ENCODE measurements at regions not wholly inside any gene's neighbourhood (a gene's known extent, or its start where the extent isn't known, plus 50 kb on each side); places are given as distances from the start of the nearest gene placed in this dataset.

GRCh38 chr20:12177657-12178293 is 260.1 kb downstream of the BTBD3 start:
- Mint-ChIP-seq H3K27me3 (no peaks in the 10 kb centered on the region), H3K4me1 (no peaks in the 10 kb centered on the region), H3K9me3 (peaks cover 0 to 23% (median 6%) of the 10 kb centered on the region in 8 donors), H3K36me3 (no peaks in the 10 kb centered on the region), H3K4me3 (no peak overlapping the region), H3K27ac (no peak overlapping the region)
- H3K9me3 ChIP-seq (ENCODE audit: control insufficient read depth in 1 of 2, low read length in 2 of 2), result no peaks in the 10 kb centered on the region
- intact Hi-C loops (cut with micrococcal nuclease), result no loop called here
- CTCF ChIA-PET (ENCODE audit: partially characterized antibody), result no interaction called here
- POLR2A ChIA-PET (ENCODE audit: partially characterized antibody), result no interaction called here
- no peaks in the 10 kb centered on the region for H3K27me3 ChIP-seq (ENCODE audit: insufficient read depth, low read length)
- H3K27ac ChIP-seq (ENCODE audit: low read depth, low read length), result no peak overlapping the region
- no peaks in the 10 kb centered on the region for H3K4me1 ChIP-seq (ENCODE audit: insufficient read depth, low read length)
- DNase-seq, result no peak
- no peaks in the 10 kb centered on the region for H3K36me3 ChIP-seq (ENCODE audit: insufficient read depth, low read length)
- no peak overlapping the region for H3K4me3 ChIP-seq (ENCODE audit: low read length in 2 of 2)

GRCh38 chr20:12179692-12180091 is 262.0 kb downstream of the BTBD3 start:
- Mint-ChIP-seq H3K27me3 (no peaks in the 10 kb centered on the region), H3K4me3 (no peak overlapping the region), H3K27ac (no peak overlapping the region), H3K4me1 (no peaks in the 10 kb centered on the region), H3K9me3 (peaks cover 0 to 19% (median 8%) of the 10 kb centered on the region in 8 donors), H3K36me3 (no peaks in the 10 kb centered on the region)
- Histone ChIP-seq H3K9me3 (ENCODE audit: control insufficient read depth in 1 of 2, low read length in 2 of 2) (no peaks in the 10 kb centered on the region), H3K4me1 (ENCODE audit: insufficient read depth, low read length) (no peaks in the 10 kb centered on the region), H3K36me3 (ENCODE audit: insufficient read depth, low read length) (no peaks in the 10 kb centered on the region), H3K27ac (ENCODE audit: low read depth, low read length) (no peak overlapping the region), H3K4me3 (ENCODE audit: low read length in 2 of 2) (no peak overlapping the region), H3K27me3 (ENCODE audit: insufficient read depth, low read length) (no peaks in the 10 kb centered on the region)
- CTCF ChIA-PET (ENCODE audit: partially characterized antibody), result no interaction called here
- POLR2A ChIA-PET (ENCODE audit: partially characterized antibody), result no interaction called here
- intact Hi-C loops (cut with micrococcal nuclease), result no loop called here
- no peak for DNase-seq

- H3K27me3 ChIP-seq (ENCODE audit: insufficient read depth, low read length), result no peaks in the 10 kb centered on the region
- H3K4me1 ChIP-seq (ENCODE audit: insufficient read depth, low read length), result no peaks in the 10 kb centered on the region
- Mint-ChIP-seq H3K9me3 (peaks cover 0 to 15% (median 8%) of the 10 kb centered on the region in 8 donors), H3K4me1 (no peaks in the 10 kb centered on the region), H3K27me3 (no peaks in the 10 kb centered on the region), H3K27ac (no peak overlapping the region), H3K36me3 (no peaks in the 10 kb centered on the region), H3K4me3 (no peak overlapping the region)
- no peaks in the 10 kb centered on the region for H3K9me3 ChIP-seq (ENCODE audit: control insufficient read depth in 1 of 2, low read length in 2 of 2)
- H3K4me3 ChIP-seq (ENCODE audit: low read length in 2 of 2), result no peak overlapping the region
- ChIA-PET CTCF (ENCODE audit: partially characterized antibody) (no interaction called here), POLR2A (ENCODE audit: partially characterized antibody) (no interaction called here)
- intact Hi-C loops (cut with micrococcal nuclease), result no loop called here
- DNase-seq, result no peak
- H3K27ac ChIP-seq (ENCODE audit: low read depth, low read length), result no peak overlapping the region
- no peaks in the 10 kb centered on the region for H3K36me3 ChIP-seq (ENCODE audit: insufficient read depth, low read length)
Measured at GRCh38 chr20:12180107-12180661, 262.5 kb downstream of the BTBD3 start.

- H3K4me1 Mint-ChIP-seq, result no peaks in the 10 kb centered on the region
- peaks cover 0 to 32% (median 25%) of the 10 kb centered on the region in 8 donors for H3K9me3 Mint-ChIP-seq
- H3K27ac ChIP-seq (ENCODE audit: low read depth, low read length), result no peak overlapping the region
- ChIA-PET CTCF (ENCODE audit: partially characterized antibody) (no interaction called here), POLR2A (ENCODE audit: partially characterized antibody) (no interaction called here)
- intact Hi-C loops (cut with micrococcal nuclease), result no loop called here
- H3K27me3 Mint-ChIP-seq, result no peaks in the 10 kb centered on the region
- no peak overlapping the region for H3K27ac Mint-ChIP-seq
- H3K4me1 ChIP-seq (ENCODE audit: insufficient read depth, low read length), result no peaks in the 10 kb centered on the region
- no peaks in the 10 kb centered on the region for H3K9me3 ChIP-seq (ENCODE audit: control insufficient read depth in 1 of 2, low read length in 2 of 2)
- no peaks in the 10 kb centered on the region for H3K36me3 ChIP-seq (ENCODE audit: insufficient read depth, low read length)
- no peak for DNase-seq
- no peaks in the 10 kb centered on the region for H3K36me3 Mint-ChIP-seq
- no peak overlapping the region for H3K4me3 Mint-ChIP-seq
- H3K27me3 ChIP-seq (ENCODE audit: insufficient read depth, low read length), result no peaks in the 10 kb centered on the region
- no peak overlapping the region for H3K4me3 ChIP-seq (ENCODE audit: low read length in 2 of 2)
Measured at GRCh38 chr20:12198281-12198680, 280.6 kb downstream of the BTBD3 start.

- H3K27ac Mint-ChIP-seq, result no peak overlapping the region
- Histone ChIP-seq H3K4me1 (ENCODE audit: insufficient read depth, low read length) (no peaks in the 10 kb centered on the region), H3K4me3 (ENCODE audit: low read length in 2 of 2) (no peak overlapping the region), H3K27me3 (ENCODE audit: insufficient read depth, low read length) (no peaks in the 10 kb centered on the region), H3K27ac (ENCODE audit: low read depth, low read length) (no peak overlapping the region), H3K9me3 (ENCODE audit: control insufficient read depth in 1 of 2, low read length in 2 of 2) (no peaks in the 10 kb centered on the region), H3K36me3 (ENCODE audit: insufficient read depth, low read length) (no peaks in the 10 kb centered on the region)
- no peaks in the 10 kb centered on the region for H3K27me3 Mint-ChIP-seq
- H3K9me3 Mint-ChIP-seq, result peaks cover 0 to 30% (median 22%) of the 10 kb centered on the region in 8 donors
- no peak overlapping the region for H3K4me3 Mint-ChIP-seq
- POLR2A ChIA-PET (ENCODE audit: partially characterized antibody), result no interaction called here
- intact Hi-C loops (cut with micrococcal nuclease), result no loop called here
- no peak for DNase-seq
- CTCF ChIA-PET (ENCODE audit: partially characterized antibody), result no interaction called here
- H3K4me1 Mint-ChIP-seq, result no peaks in the 10 kb centered on the region
- H3K36me3 Mint-ChIP-seq, result no peaks in the 10 kb centered on the region
Measured at GRCh38 chr20:12199703-12200102, 282.0 kb downstream of the BTBD3 start.

- H3K27me3 Mint-ChIP-seq, result no peaks in the 10 kb centered on the region
- no peaks in the 10 kb centered on the region for H3K4me1 Mint-ChIP-seq
Measured at GRCh38 chr20:12201289-12201991, 283.7 kb downstream of the BTBD3 start.

GRCh38 chr20:12203399-12203798 is 285.7 kb downstream of the BTBD3 start:
- CTCF ChIA-PET (ENCODE audit: partially characterized antibody), result no interaction called here
- Mint-ChIP-seq H3K4me3 (no peak overlapping the region), H3K9me3 (peaks cover 0 to 33% (median 20%) of the 10 kb centered on the region in 8 donors), H3K27me3 (no peaks in the 10 kb centered on the region), H3K27ac (no peak overlapping the region), H3K36me3 (no peaks in the 10 kb centered on the region), H3K4me1 (no peaks in the 10 kb centered on the region)
- H3K9me3 ChIP-seq (ENCODE audit: control insufficient read depth in 1 of 2, low read length in 2 of 2), result no peaks in the 10 kb centered on the region
- no peaks in the 10 kb centered on the region for H3K36me3 ChIP-seq (ENCODE audit: insufficient read depth, low read length)
- POLR2A ChIA-PET (ENCODE audit: partially characterized antibody), result no interaction called here
- H3K4me3 ChIP-seq (ENCODE audit: low read length in 2 of 2), result no peak overlapping the region
- no peak for DNase-seq
- H3K4me1 ChIP-seq (ENCODE audit: insufficient read depth, low read length), result no peaks in the 10 kb centered on the region
- H3K27me3 ChIP-seq (ENCODE audit: insufficient read depth, low read length), result no peaks in the 10 kb centered on the region
- no peak overlapping the region for H3K27ac ChIP-seq (ENCODE audit: low read depth, low read length)
- intact Hi-C loops (cut with micrococcal nuclease), result no loop called here

More at GRCh38 chr20:12201289-12201991, 283.7 kb downstream of the BTBD3 start:
- Mint-ChIP-seq H3K27ac (no peak overlapping the region), H3K4me3 (no peak overlapping the region), H3K9me3 (peaks cover 0 to 35% (median 21%) of the 10 kb centered on the region in 8 donors), H3K36me3 (no peaks in the 10 kb centered on the region)
- Histone ChIP-seq H3K4me3 (ENCODE audit: low read length in 2 of 2) (no peak overlapping the region), H3K27ac (ENCODE audit: low read depth, low read length) (no peak overlapping the region), H3K9me3 (ENCODE audit: control insufficient read depth in 1 of 2, low read length in 2 of 2) (no peaks in the 10 kb centered on the region), H3K36me3 (ENCODE audit: insufficient read depth, low read length) (no peaks in the 10 kb centered on the region), H3K4me1 (ENCODE audit: insufficient read depth, low read length) (no peaks in the 10 kb centered on the region), H3K27me3 (ENCODE audit: insufficient read depth, low read length) (no peaks in the 10 kb centered on the region)
- no peak for DNase-seq
- ChIA-PET CTCF (ENCODE audit: partially characterized antibody) (no interaction called here), POLR2A (ENCODE audit: partially characterized antibody) (no interaction called here)
- intact Hi-C loops (cut with micrococcal nuclease), result no loop called here

Measured in CD4-positive, alpha-beta memory T cell (primary cell).